Heart left ventricle (tissue), 16 donors: ENCODE measurements at regions not wholly inside any gene's neighbourhood (a gene's known extent, or its start where the extent isn't known, plus 50 kb on each side); places are given as distances from the start of the nearest gene placed in this dataset.

Experiments used
- ATAC-seq, 4 donors: fragments of 200-7000 bp; cut with Tn5 transposase; one replicate each; pipeline ENCODE4 v1.9.1; 2020 to 2022; ENCODE audit warnings: moderate library complexity in 4 of 4, mild to moderate bottlenecking in 3 of 4, moderate number of reproducible peaks in 1 of 4
- DNase-seq, 5 donors: peaks; one replicate each; pipeline ENCODE4 v3.0.0-alpha.2; 2020
- H3K27ac ChIP-seq, 12 donors: fragments of 200-600 bp; sonication (generic) in 4 of 12; one replicate each; pipeline versions ENCODE4 v1.5.0 to v1.8.0; 2016 to 2022; ENCODE audit warnings: mild to moderate bottlenecking in 2 of 12
- H3K27me3 ChIP-seq, 9 donors: fragments of 200-600 bp; sonication (generic) in 2 of 9; one replicate each; pipeline versions ENCODE4 v1.5.1 to v1.8.0; 2016 to 2022; ENCODE audit warnings: mild to moderate bottlenecking in 3 of 9
- H3K36me3 ChIP-seq, 9 donors: fragments of 200-600 bp; sonication (generic) in 2 of 9; one replicate each; pipeline versions ENCODE4 v1.5.0 to v1.8.0; 2018 to 2022; ENCODE audit warnings: mild to moderate bottlenecking in 2 of 9
- H3K4me1 ChIP-seq, 12 donors: fragments of 200-600 bp; sonication (generic) in 4 of 12; one replicate each; pipeline versions ENCODE4 v1.5.0 to v1.8.0; 2016 to 2022; ENCODE audit warnings: mild to moderate bottlenecking in 3 of 12
- H3K4me3 ChIP-seq, 12 donors: fragments of 200-600 bp; sonication (generic) in 4 of 12; one replicate each; pipeline versions ENCODE4 v1.5.0 to v1.8.0; 2017 to 2022; ENCODE audit warnings: mild to moderate bottlenecking in 9 of 12, moderate library complexity in 4 of 12
- H3K9me3 ChIP-seq, 12 donors: fragments of 200-600 bp; sonication (generic) in 4 of 12; one replicate each; pipeline versions ENCODE4 v1.5.0 to v1.8.0; 2016 to 2022; ENCODE audit warnings: mild to moderate bottlenecking in 1 of 12
- POLR2A ChIP-seq, 2 donors: fragments of 450-650 bp; IDR thresholded peaks; one replicate each; pipeline ENCODE4 v1.6.1; 2017; ENCODE audit warnings: antibody characterized with exemption in 2 of 2, mild to moderate bottlenecking in 2 of 2, moderate library complexity in 2 of 2
- WGBS, 4 donors: extraction: QIAGEN DNeasy Blood & Tissue Kit in 2 of 4; methylation state at CpG; one replicate each; pipeline versions ENCODE4 v1.1.5 to v1.1.7; 2013 to 2018; 5-methylcytosine and 5-hydroxymethylcytosine counted together
- intact Hi-C, 10 donors: fragments of 100-400 bp; cut with DNase I; formaldehyde crosslinking; loops; one replicate each; pipeline versions ENCODE4 v1.11.1 to v1.14.2; 2022
- TF ChIP-seq, protein P1 (sequence below), 12 donors: fragments of 200-600 bp; sonication (generic) in 4 of 12; IDR thresholded peaks; one replicate each; pipeline versions ENCODE4 v1.5.0 to v1.8.0; 2018 to 2022; ENCODE audit warnings: antibody characterized with exemption in 12 of 12, mild to moderate bottlenecking in 5 of 12
- donor health status: ischemic (EF 13 %, LVEDD 7.1; RV severe dilation, severe dysfunction).
- donor health status: healthy with polysubstance abuse.
- donor health status: DM: no; HTN: yes; CAD: no.
- donor health status: DM: no; HTN: no; CAD: no.
- donor health status: ischemic (EF 25% LVEDD 6.9; RV normal size, moderate dysfunction).
- donor health status: ischemic (EF 25% LVEDD 5.7; RV mildly dilated, moderate dysfunction).
- donor health status: healthy.
- donor health status: DM: yes; HTN: yes; CAD: no.
- donor health status: ischemic (EF 35%, LVEDD 5.7; RV mildly dilated, moderate dysfunction).
- donor health status: nonischemic (EF 11% LVEDD 7.7; RV severe dilation, severe dysfunction).
- donor health status: DM: yes; HTN: yes; CAD: no.
- donor health status: PGD.
- donor health status: ischemic (EF 29% LVEDD 5.4; RV normal size, mild dysfunction).
- donor health status: nonischemic (EF 23%, LVEDD 6.1; RV moderate dilation, normal function).

DNA sequence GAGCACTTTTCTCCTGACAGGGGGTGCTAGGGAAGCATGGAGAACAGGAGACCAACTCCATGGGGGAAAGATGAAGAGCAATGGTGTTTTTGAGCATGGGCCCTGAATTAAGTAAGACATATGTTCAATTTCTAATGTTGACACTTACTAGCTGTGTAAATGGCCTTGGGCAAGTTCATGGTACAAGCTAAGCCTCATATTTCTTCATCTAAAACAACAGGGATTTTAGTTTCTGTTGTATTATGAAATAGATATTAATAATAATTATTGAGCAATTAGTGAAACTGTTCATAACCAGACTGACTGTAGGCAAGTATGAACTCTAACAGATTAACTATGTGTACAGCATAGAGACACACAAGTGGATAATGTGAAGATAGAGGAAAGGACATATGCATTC lies 515.0 kb upstream of the FAT1 start:
- no peak for TF ChIP-seq POLR2A (IDR thresholded peaks at IDR 0.05)
- TF ChIP-seq, protein P1, sequence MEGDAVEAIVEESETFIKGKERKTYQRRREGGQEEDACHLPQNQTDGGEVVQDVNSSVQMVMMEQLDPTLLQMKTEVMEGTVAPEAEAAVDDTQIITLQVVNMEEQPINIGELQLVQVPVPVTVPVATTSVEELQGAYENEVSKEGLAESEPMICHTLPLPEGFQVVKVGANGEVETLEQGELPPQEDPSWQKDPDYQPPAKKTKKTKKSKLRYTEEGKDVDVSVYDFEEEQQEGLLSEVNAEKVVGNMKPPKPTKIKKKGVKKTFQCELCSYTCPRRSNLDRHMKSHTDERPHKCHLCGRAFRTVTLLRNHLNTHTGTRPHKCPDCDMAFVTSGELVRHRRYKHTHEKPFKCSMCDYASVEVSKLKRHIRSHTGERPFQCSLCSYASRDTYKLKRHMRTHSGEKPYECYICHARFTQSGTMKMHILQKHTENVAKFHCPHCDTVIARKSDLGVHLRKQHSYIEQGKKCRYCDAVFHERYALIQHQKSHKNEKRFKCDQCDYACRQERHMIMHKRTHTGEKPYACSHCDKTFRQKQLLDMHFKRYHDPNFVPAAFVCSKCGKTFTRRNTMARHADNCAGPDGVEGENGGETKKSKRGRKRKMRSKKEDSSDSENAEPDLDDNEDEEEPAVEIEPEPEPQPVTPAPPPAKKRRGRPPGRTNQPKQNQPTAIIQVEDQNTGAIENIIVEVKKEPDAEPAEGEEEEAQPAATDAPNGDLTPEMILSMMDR (IDR thresholded peaks at IDR 0.05) = no peak
- ATAC-seq (no peak), DNase-seq (no peak)
- intact Hi-C loops = no loop called here
- Histone ChIP-seq H3K9me3 (peaks cover 0 to 8% (median 0%) of the 10 kb centered on the region in 12 donors), H3K4me3 (no peak overlapping the region), H3K27ac (no peak overlapping the region), H3K27me3 (no peaks in the 10 kb centered on the region), H3K36me3 (no peaks in the 10 kb centered on the region), H3K4me1 (no peaks in the 10 kb centered on the region)

GRCh38 chr4:187251896-187252295 lies 528.2 kb upstream of the FAT1 start:
- no peaks in the 10 kb centered on the region for H3K27me3 ChIP-seq
- H3K27ac ChIP-seq = no peak overlapping the region
- intact Hi-C loops = no loop called here
- no peak overlapping the region for H3K4me3 ChIP-seq
- no peaks in the 10 kb centered on the region for H3K36me3 ChIP-seq
- ATAC-seq = no peak
- 27 to 37% (median 28%) methylated on average over 4 of the region's 4 CpGs for WGBS, 4 donors
- TF ChIP-seq POLR2A (IDR thresholded peaks at IDR 0.05) = no peak
- TF ChIP-seq, protein P1 (IDR thresholded peaks at IDR 0.05) = no peak
- no peaks in the 10 kb centered on the region for H3K9me3 ChIP-seq
- no peak for DNase-seq
- no peaks in the 10 kb centered on the region for H3K4me1 ChIP-seq

DNA sequence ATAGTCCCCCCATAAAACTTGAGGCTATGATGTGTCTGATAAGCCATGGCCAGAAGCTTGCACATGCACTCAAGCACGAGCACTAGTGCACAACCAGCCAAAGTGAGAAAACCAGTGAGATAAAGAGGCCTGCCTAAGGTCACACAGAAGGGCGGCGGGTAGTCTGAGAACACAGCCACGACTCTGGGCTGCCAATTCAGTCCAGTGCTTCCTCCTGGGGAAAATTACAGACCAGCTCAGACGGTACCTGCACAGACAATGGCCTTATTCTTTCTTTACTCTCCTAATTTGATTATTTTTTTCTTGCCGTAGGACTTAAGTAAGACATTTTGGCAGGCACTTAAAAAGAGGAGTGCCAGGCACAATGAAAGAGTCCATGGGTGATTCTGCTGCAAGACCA lies 533.2 kb upstream of the FAT1 start:
- intact Hi-C loops = no loop called here
- TF ChIP-seq, protein P1 (IDR thresholded peaks at IDR 0.05) = no peak
- no peak for TF ChIP-seq POLR2A (IDR thresholded peaks at IDR 0.05)
- Histone ChIP-seq H3K4me1 (no peaks in the 10 kb centered on the region), H3K4me3 (no peak overlapping the region), H3K36me3 (no peaks in the 10 kb centered on the region), H3K9me3 (no peaks in the 10 kb centered on the region), H3K27ac (no peak overlapping the region), H3K27me3 (no peaks in the 10 kb centered on the region)
- ATAC-seq = no peak
- WGBS, 4 donors = 50 to 58% (median 56%) methylated on average over 6 of the region's 6 CpGs
- DNase-seq = no peak

DNA sequence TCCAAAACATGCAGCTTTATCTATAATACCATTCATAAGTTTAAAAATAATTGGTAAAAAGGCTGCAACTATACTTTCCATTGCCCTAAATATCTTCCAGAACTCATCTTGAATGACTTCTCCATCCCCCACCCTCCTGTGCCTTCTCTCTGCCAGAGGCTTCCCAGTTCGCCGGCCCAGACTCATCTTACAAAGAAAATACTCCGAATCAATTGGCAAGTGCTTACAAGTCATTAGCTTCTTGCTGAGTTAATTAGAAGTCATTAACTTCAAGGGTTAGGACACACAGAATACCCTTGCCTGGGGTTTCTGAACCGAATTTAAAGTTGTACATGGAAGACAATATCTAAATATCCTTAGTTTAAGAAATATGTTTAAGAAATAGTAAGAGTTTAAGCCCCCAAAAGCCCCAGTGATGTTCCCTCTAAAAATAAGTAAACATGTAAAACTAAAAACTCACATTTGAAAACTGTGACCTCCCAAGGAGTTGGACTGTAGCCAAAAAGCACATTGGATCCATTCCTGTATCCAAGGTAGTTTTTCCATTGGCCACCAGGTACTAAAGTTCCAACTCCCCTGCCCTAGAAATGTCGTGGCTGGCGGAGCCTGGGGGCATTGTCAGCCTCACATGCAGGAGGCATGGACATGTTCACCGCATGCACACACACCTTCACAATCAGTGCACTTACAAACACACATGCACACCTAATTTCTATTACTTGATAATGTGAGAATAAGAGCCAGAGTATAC lies 535.2 kb upstream of the FAT1 start:
- WGBS, 4 donors = 53 to 60% (median 59%) methylated on average over 7 of the region's 7 CpGs
- intact Hi-C loops = no loop called here
- no peak for ATAC-seq

More for the DNA sequence above, 535.2 kb upstream of the FAT1 start:
- DNase-seq = no peak
- Histone ChIP-seq H3K4me3 (no peak overlapping the region), H3K27ac (no peak overlapping the region), H3K9me3 (no peaks in the 10 kb centered on the region), H3K36me3 (no peaks in the 10 kb centered on the region), H3K27me3 (no peaks in the 10 kb centered on the region), H3K4me1 (no peaks in the 10 kb centered on the region)
- TF ChIP-seq, protein P1 (IDR thresholded peaks at IDR 0.05) = no peak
- no peak for TF ChIP-seq POLR2A (IDR thresholded peaks at IDR 0.05)
